HG03280 (cell line): ENCODE measurements at regions not wholly inside any gene's neighbourhood (a gene's known extent, or its start where the extent isn't known, plus 50 kb on each side); places are given as distances from the start of the nearest gene placed in this dataset.
"Not testable (repeated sequence)": the region's sequence is repeated elsewhere in the genome, so short reads cannot be mapped to it uniquely, and the experiment has no call there.

Source experiments
- ATAC-seq: cut with Tn5 transposase; IDR thresholded peaks from one replicate; pipeline ENCODE4 v1.9.1; 2021; ENCODE audit warnings: mild to moderate bottlenecking, moderate library complexity; ENCODE audit not compliant: unreplicated experiment

DNA sequence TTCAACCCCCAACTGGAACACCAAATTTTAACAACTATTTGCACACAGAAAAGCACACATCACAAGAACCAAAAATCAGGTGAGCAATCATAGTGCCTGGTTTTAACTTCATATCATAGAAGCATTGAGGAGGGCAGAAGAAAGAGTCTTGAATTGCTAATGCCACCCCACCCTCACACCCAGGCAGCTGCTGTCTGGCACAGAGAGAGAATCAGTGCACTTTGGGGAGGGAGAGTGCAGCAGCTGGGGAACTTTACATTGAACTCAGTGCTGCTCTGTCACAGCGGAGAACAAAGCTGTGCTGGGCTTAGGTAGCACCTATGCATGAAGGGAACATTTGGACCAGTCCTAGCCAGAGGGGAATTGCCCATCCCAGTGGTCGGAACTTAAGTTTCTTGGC is 76.0 kb upstream of the KBTBD8 start:
- no peak for ATAC-seq

- ATAC-seq = no peak
Observed at GRCh38 chr3:66923969-66924368, 74.1 kb upstream of the KBTBD8 start.

DNA sequence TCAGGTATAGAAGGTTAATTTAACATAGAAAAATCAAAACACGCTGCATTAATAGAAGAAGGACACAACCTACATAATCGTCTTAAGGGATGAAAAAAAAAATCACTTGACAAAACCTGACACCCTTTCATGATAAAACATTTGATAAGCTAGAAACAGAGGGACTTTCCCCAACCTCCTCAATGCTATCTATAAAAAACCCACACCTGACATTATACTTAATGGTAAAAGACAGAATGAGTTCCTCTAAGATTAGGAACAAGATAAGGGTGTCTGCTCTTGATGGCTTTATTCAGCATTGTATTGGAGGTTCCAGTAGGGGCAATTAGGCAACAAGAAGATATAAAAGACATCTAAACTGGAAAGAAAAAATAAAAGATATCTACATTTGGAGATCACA is 69.9 kb upstream of the KBTBD8 start:
- ATAC-seq = no peak

- ATAC-seq = no peak
Observed at GRCh38 chr3:66931291-66931690, 66.8 kb upstream of the KBTBD8 start.

DNA sequence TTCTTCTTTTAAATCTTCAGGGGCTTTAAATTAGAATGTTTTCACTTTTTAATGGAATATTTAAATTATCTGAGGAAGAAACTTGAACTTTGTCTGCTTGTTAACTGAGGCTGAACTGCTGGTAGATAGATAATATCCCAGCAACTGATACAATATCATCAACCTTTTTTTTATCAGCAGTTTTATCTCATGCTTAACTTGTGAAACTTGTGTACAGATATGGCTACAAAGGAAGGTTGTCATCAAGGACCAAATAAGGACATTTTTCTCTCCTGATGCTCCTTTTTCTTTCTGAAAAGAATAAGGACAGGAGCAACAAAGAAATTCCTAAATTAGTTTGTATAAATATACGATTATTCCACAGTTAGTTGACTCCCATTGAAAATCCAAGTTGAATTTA is 66.4 kb upstream of the KBTBD8 start:
- no peak for ATAC-seq

DNA sequence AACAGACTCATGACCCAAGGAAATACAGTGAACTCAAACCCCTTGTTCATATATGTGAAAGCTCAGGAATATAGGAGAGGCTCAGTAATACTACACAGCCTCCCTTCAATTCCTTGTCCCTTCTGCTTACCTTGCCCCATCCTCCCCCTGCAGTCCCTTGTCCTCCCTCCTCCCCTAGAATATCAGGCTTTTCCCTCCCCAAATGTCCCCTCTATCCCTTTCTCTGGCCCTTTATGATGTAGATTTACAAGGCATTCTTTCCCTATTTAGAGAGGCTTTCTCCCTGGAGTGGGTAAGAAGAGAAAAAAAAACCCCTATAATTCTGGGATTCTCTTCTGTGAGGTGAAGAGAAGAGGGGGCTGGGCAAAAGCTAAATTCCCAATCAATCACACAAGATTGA is 64.9 kb upstream of the KBTBD8 start:
- ATAC-seq = no peak

- no peak for ATAC-seq
Observed at GRCh38 chr3:66934041-66934440, 64.1 kb upstream of the KBTBD8 start.

DNA sequence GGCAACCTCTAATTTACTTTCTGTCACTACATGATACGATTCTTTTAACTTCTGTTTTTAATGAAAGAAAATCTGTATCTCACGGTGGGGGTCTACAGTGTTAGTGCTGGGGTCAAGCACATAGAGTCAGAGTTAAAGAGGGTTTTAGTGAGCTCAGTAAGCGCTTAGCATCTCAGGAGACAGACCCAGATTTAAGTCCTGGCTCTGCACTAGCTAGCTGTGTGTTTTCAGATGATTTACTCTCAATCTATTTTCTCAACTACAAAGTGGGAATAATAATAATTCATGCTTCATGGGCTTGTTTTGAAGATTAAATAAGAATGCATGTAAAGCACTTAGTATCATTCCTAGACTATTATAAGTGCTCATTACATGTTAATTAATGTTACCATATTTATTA is 63.4 kb upstream of the KBTBD8 start:
- no peak for ATAC-seq

- not testable (repeated sequence) for ATAC-seq
Observed at GRCh38 chr3:66937041-66937440, 61.1 kb upstream of the KBTBD8 start.

GRCh38 chr3:66938338-66938963 is 59.7 kb upstream of the KBTBD8 start:
- ATAC-seq = peak; percentile 72

DNA sequence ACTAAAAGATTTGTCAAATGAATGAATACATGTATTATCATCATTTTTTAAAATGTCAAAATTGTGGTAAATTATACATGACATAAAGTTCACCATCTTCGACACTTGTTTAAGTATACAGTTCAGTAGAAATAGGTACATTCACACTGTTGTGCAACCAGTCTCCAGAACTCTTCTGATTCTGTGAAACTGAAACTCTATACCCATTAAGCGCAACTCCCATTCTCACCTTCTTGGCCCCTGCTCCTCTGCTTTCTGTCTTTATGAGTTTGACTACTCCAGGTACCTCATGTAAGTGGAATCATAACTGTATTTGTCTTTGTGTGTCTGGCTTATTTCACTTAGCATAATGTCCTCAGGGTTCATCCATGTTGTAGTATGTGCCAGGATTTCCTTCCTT is 50.1 kb upstream of the KBTBD8 start:
- no peak for ATAC-seq
